ENCODE measurements at regions not wholly inside any gene's neighbourhood (a gene's known extent, or its start where the extent isn't known, plus 50 kb on each side); places are given as distances from the start of the nearest gene placed in this dataset.
A peak's percentile ranks its signal among the peaks of the same experiment; 100 is the strongest.

DNA sequence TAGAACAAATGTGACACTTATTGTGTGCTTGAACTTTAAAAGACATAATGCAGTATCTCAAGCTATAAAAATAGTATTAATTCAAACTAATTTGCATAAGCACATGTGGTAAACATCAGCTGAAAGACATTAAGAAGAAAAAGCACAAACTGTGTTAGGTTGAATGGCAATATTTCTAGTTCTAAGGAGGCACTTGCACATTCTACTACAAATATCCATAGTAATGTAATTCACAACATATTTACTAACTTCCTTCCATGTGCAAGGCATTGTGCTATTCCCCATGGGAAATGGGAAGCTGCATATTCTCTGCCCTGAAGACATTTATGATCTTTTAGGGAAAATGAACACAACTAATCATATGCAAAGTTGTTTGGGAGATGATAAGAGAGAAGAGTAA, 80.2 kb upstream of the SLC13A1 start:
- TF ChIP-seq POLR2A (IDR thresholded peaks at IDR 0.05; ENCODE audit: low read depth) (no peak), EP300 (IDR thresholded peaks at IDR 0.05) (no peak), POLR2AphosphoS5 (IDR thresholded peaks at IDR 0.05) (no peak)
- TF ChIP-seq, protein P1, sequence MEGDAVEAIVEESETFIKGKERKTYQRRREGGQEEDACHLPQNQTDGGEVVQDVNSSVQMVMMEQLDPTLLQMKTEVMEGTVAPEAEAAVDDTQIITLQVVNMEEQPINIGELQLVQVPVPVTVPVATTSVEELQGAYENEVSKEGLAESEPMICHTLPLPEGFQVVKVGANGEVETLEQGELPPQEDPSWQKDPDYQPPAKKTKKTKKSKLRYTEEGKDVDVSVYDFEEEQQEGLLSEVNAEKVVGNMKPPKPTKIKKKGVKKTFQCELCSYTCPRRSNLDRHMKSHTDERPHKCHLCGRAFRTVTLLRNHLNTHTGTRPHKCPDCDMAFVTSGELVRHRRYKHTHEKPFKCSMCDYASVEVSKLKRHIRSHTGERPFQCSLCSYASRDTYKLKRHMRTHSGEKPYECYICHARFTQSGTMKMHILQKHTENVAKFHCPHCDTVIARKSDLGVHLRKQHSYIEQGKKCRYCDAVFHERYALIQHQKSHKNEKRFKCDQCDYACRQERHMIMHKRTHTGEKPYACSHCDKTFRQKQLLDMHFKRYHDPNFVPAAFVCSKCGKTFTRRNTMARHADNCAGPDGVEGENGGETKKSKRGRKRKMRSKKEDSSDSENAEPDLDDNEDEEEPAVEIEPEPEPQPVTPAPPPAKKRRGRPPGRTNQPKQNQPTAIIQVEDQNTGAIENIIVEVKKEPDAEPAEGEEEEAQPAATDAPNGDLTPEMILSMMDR (IDR thresholded peaks at IDR 0.05) = no peak
- H3K36me3 ChIP-seq = no peaks in the 10 kb centered on the region

GRCh38 chr7:123275036-123275753, 75.4 kb upstream of the SLC13A1 start:
- H3K27me3 ChIP-seq = no peaks in the 10 kb centered on the region
- TF ChIP-seq EP300 (IDR thresholded peaks at IDR 0.05) = no peak
- TF ChIP-seq POLR2AphosphoS5 (IDR thresholded peaks at IDR 0.05) = no peak
- TF ChIP-seq POLR2A (IDR thresholded peaks at IDR 0.05; ENCODE audit: low read depth) = no peak
- DNase-seq (ENCODE audit: extremely low spot score) = no peak
- H3K9me3 ChIP-seq = no peaks in the 10 kb centered on the region
- intact Hi-C loops (cut with DNase I) = no loop called here
- H3K36me3 ChIP-seq = no peaks in the 10 kb centered on the region
- no peak overlapping the region for H3K4me3 ChIP-seq
- peak overlapping the region in 1 of 4 donors; percentile 34 for H3K27ac ChIP-seq (replicated peaks in 1 of 4)
- 100% methylated on average over 2 of the region's 2 CpGs for WGBS
- peaks cover 0 to 16% (median 2%) of the 10 kb centered on the region in 4 donors for H3K4me1 ChIP-seq

More for the DNA sequence above, 80.2 kb upstream of the SLC13A1 start:
- Histone ChIP-seq H3K4me3 (no peak overlapping the region), H3K4me1 (peaks cover 0 to 11% (median 2%) of the 10 kb centered on the region in 4 donors), H3K27me3 (no peaks in the 10 kb centered on the region), H3K27ac (replicated peaks in 1 of 4) (no peak overlapping the region), H3K9me3 (no peaks in the 10 kb centered on the region)
- DNase-seq (ENCODE audit: extremely low spot score) = no peak
- intact Hi-C loops (cut with DNase I) = no loop called here

GRCh38 chr7:123273185-123273584, 73.4 kb upstream of the SLC13A1 start:
- intact Hi-C loops (cut with DNase I) = no loop called here
- H3K27ac ChIP-seq (replicated peaks in 1 of 4) = no peak overlapping the region
- TF ChIP-seq POLR2AphosphoS5 (IDR thresholded peaks at IDR 0.05) (no peak), POLR2A (IDR thresholded peaks at IDR 0.05; ENCODE audit: low read depth) (no peak), EP300 (IDR thresholded peaks at IDR 0.05) (no peak)
- TF ChIP-seq, protein P1 (IDR thresholded peaks at IDR 0.05) = no peak
- DNase-seq (ENCODE audit: extremely low spot score) = no peak
- 94% methylated on average over 4 of the region's 4 CpGs for WGBS
- H3K27me3 ChIP-seq = no peaks in the 10 kb centered on the region
- peaks cover 0 to 16% (median 2%) of the 10 kb centered on the region in 4 donors for H3K4me1 ChIP-seq
- no peaks in the 10 kb centered on the region for H3K36me3 ChIP-seq
- no peaks in the 10 kb centered on the region for H3K9me3 ChIP-seq
- no peak overlapping the region for H3K4me3 ChIP-seq

DNA sequence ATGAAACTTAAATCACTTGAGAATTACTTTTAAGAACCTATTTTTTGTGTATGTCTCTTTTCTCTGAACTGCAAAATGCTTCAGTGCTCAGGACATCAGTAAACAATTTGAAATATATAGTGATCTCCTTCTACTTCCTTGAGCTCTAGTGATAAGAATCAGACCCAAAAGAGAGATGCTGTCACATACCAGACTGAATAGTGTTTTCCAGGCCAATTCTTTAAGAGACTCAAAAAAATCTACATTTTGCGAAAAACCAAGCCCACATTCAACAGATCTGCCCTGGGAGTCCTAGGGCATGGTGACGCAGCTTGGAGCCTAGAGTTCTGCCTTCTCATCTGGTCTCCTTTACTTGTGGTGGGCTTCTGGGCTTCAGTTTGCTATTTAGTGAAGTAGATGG, 72.1 kb upstream of the SLC13A1 start:
- intact Hi-C loops (cut with DNase I) = no loop called here
- WGBS = 86% methylated on average over 2 of the region's 2 CpGs
- H3K4me3 ChIP-seq = no peak overlapping the region

GRCh38 chr7:123271231-123271630, 71.5 kb upstream of the SLC13A1 start:
- TF ChIP-seq POLR2A (IDR thresholded peaks at IDR 0.05; ENCODE audit: low read depth) (no peak), EP300 (IDR thresholded peaks at IDR 0.05) (no peak), POLR2AphosphoS5 (IDR thresholded peaks at IDR 0.05) (no peak)
- TF ChIP-seq, protein P1 (IDR thresholded peaks at IDR 0.05) = no peak
- no peaks in the 10 kb centered on the region for H3K9me3 ChIP-seq
- no peak overlapping the region for H3K4me3 ChIP-seq
- H3K27me3 ChIP-seq = no peaks in the 10 kb centered on the region
- H3K4me1 ChIP-seq = peaks cover 0 to 16% (median 2%) of the 10 kb centered on the region in 4 donors
- WGBS = 80% methylated on average over 3 of the region's 3 CpGs
- intact Hi-C loops (cut with DNase I) = no loop called here
- no peaks in the 10 kb centered on the region for H3K36me3 ChIP-seq
- DNase-seq (ENCODE audit: extremely low spot score) = no peak
- no peak overlapping the region for H3K27ac ChIP-seq (replicated peaks in 1 of 4)

More for the DNA sequence above, 72.1 kb upstream of the SLC13A1 start:
- TF ChIP-seq POLR2A (IDR thresholded peaks at IDR 0.05; ENCODE audit: low read depth) (no peak), POLR2AphosphoS5 (IDR thresholded peaks at IDR 0.05) (no peak), EP300 (IDR thresholded peaks at IDR 0.05) (no peak)
- TF ChIP-seq, protein P1 (IDR thresholded peaks at IDR 0.05) = no peak
- Histone ChIP-seq H3K9me3 (no peaks in the 10 kb centered on the region), H3K27me3 (no peaks in the 10 kb centered on the region), H3K27ac (replicated peaks in 1 of 4) (no peak overlapping the region), H3K36me3 (no peaks in the 10 kb centered on the region), H3K4me1 (peaks cover 0 to 16% (median 2%) of the 10 kb centered on the region in 4 donors)
- no peak for DNase-seq (ENCODE audit: extremely low spot score)

Data from esophagus muscularis mucosa (tissue), 4 donors.